Prostate gland (tissue), 2 donors: ENCODE measurements at regions not wholly inside any gene's neighbourhood (a gene's known extent, or its start where the extent isn't known, plus 50 kb on each side); places are given as distances from the start of the nearest gene placed in this dataset.

Source experiments
- DNase-seq: peaks from one replicate; pipeline ENCODE4 v3.0.0-alpha.2; 2019; ENCODE audit warnings: low spot score
- H3K27ac ChIP-seq, 2 donors: fragments of 200-600 bp; sonication (generic); 2 replicates each; pipeline ENCODE4 v1.5.1; 2017 to 2019
- H3K27me3 ChIP-seq: fragments of 200-600 bp; sonication (generic); replicated peaks from 2 replicates; pipeline ENCODE4 v1.5.1; 2019; ENCODE audit not compliant: insufficient read depth
- H3K36me3 ChIP-seq, 2 donors: fragments of 200-600 bp; sonication (generic); 1 replicate in 1 of 2; 2 replicates in 1 of 2; pipeline versions ENCODE4 v1.5.1 to v1.8.1; 2017 to 2019
- H3K4me1 ChIP-seq: fragments of 200-600 bp; sonication (generic); replicated peaks from 2 replicates; pipeline ENCODE4 v1.5.1; 2019
- H3K4me3 ChIP-seq, 2 donors: fragments of 200-600 bp; sonication (generic); 2 replicates each; pipeline ENCODE4 v1.5.1; 2017 to 2019
- H3K9me3 ChIP-seq: fragments of 200-600 bp; sonication (generic); 2 replicates; pipeline ENCODE4 v1.5.1; 2017
- CTCF ChIP-seq, 4 experiments: fragments of 200-600 bp in 2 of 4; fragments of 450-650 bp in 2 of 4; sonication (generic) in 2 of 4; IDR thresholded peaks; 1 replicate in 3 of 4; 2 replicates in 1 of 4; pipeline ENCODE4 v1.5.1; 2016 to 2019; ENCODE audit warnings: antibody characterized with exemption in 4 of 4, mild to moderate bottlenecking in 2 of 4, moderate library complexity in 2 of 4
- POLR2A ChIP-seq: fragments of 450-650 bp; IDR thresholded peaks from one replicate; pipeline ENCODE4 v1.6.1; 2016; ENCODE audit warnings: antibody characterized with exemption, mild to moderate bottlenecking
- POLR2AphosphoS5 ChIP-seq: sonication (generic); formaldehyde crosslinking; IDR thresholded peaks from one replicate; pipeline ENCODE4 v1.6.1; 2017; ENCODE audit warnings: antibody characterized with exemption
- WGBS: methylation state at CpG from one replicate; pipeline ENCODE4 v1.1.5; 2018; 5-methylcytosine and 5-hydroxymethylcytosine counted together
- intact Hi-C: fragments of 100-400 bp; cut with DNase I; formaldehyde crosslinking; loops from one replicate; pipeline ENCODE4 v1.14.2; 2022

- 9% methylated on average over 1 of the region's 1 CpG for WGBS
- Histone ChIP-seq H3K36me3 (no peaks in the 10 kb centered on the region), H3K27me3 (peaks cover 2% of the 10 kb centered on the region), H3K4me3 (no peak overlapping the region), H3K27ac (no peak overlapping the region), H3K9me3 (no peaks in the 10 kb centered on the region), H3K4me1 (no peaks in the 10 kb centered on the region)
- DNase-seq: no peak
- TF ChIP-seq CTCF (IDR thresholded peaks at IDR 0.05) (no peak), POLR2AphosphoS5 (no peak), POLR2A (no peak)
- intact Hi-C loops: no loop called here
Measured at GRCh38 chr20:22447447-22447778, 137.0 kb downstream of the FOXA2 start.

GRCh38 chr20:22446613-22447446, 137.5 kb downstream of the FOXA2 start:
- H3K4me1 ChIP-seq: no peaks in the 10 kb centered on the region
- H3K4me3 ChIP-seq: no peak overlapping the region
- no peaks in the 10 kb centered on the region for H3K36me3 ChIP-seq
- TF ChIP-seq CTCF (IDR thresholded peaks at IDR 0.05): no peak
- TF ChIP-seq POLR2A: no peak
- TF ChIP-seq POLR2AphosphoS5: no peak
- peaks cover 2% of the 10 kb centered on the region for H3K27me3 ChIP-seq
- no peak overlapping the region for H3K27ac ChIP-seq
- 42% methylated on average over 5 of the region's 5 CpGs for WGBS
- DNase-seq: no peak
- H3K9me3 ChIP-seq: no peaks in the 10 kb centered on the region
- intact Hi-C loops: no loop called here

GRCh38 chr20:22442318-22442717, 142.1 kb downstream of the FOXA2 start:
- DNase-seq: no peak
- WGBS: 96% methylated on average over 7 of the region's 7 CpGs
- TF ChIP-seq CTCF (IDR thresholded peaks at IDR 0.05) (no peak), POLR2A (no peak), POLR2AphosphoS5 (no peak)
- Histone ChIP-seq H3K4me1 (no peaks in the 10 kb centered on the region), H3K4me3 (no peak overlapping the region), H3K36me3 (no peaks in the 10 kb centered on the region), H3K9me3 (no peaks in the 10 kb centered on the region), H3K27me3 (peaks cover 2% of the 10 kb centered on the region), H3K27ac (no peak overlapping the region)
- intact Hi-C loops: no loop called here

- H3K27ac ChIP-seq: no peak overlapping the region
- no peak for DNase-seq
- no peaks in the 10 kb centered on the region for H3K4me1 ChIP-seq
- H3K9me3 ChIP-seq: no peaks in the 10 kb centered on the region
- no peak overlapping the region for H3K4me3 ChIP-seq
- intact Hi-C loops: no loop called here
- no peaks in the 10 kb centered on the region for H3K36me3 ChIP-seq
- WGBS: 89% methylated on average over 4 of the region's 4 CpGs
- no peaks in the 10 kb centered on the region for H3K27me3 ChIP-seq
- TF ChIP-seq POLR2A (no peak), CTCF (IDR thresholded peaks at IDR 0.05) (no peak), POLR2AphosphoS5 (no peak)
Measured at GRCh38 chr20:22438926-22439325, 145.4 kb downstream of the FOXA2 start.

- Histone ChIP-seq H3K9me3 (no peaks in the 10 kb centered on the region), H3K4me1 (no peaks in the 10 kb centered on the region), H3K36me3 (no peaks in the 10 kb centered on the region), H3K27me3 (no peaks in the 10 kb centered on the region), H3K27ac (no peak overlapping the region), H3K4me3 (no peak overlapping the region)
- WGBS: 77% methylated on average over 6 of the region's 6 CpGs
- DNase-seq: no peak
- TF ChIP-seq CTCF (IDR thresholded peaks at IDR 0.05): no peak
- TF ChIP-seq POLR2A: no peak
- TF ChIP-seq POLR2AphosphoS5: no peak
- intact Hi-C loops: no loop called here
Measured at GRCh38 chr20:22438346-22438745, 146.0 kb downstream of the FOXA2 start.
